ACC112 (cell line): ENCODE measurements at regions not wholly inside any gene's neighbourhood (a gene's known extent, or its start where the extent isn't known, plus 50 kb on each side); places are given as distances from the start of the nearest gene placed in this dataset.

Experiments used
- H2AFZ ChIP-seq: fragments of 200-600 bp; sonication (generic); one replicate; pipeline ENCODE4 v1.6.0; 2017; ENCODE audit warnings: antibody characterized with exemption, low read length; ENCODE audit not compliant: unreplicated experiment
- H3K27ac ChIP-seq: fragments of 200-600 bp; sonication (generic); 2 replicates; pipeline ENCODE4 v1.5.1; 2014; ENCODE audit warnings: low read depth, mild to moderate bottlenecking, antibody characterized with exemption, low read length, moderate library complexity
- H3K27me3 ChIP-seq: fragments of 200-600 bp; sonication (generic); 2 replicates; pipeline ENCODE4 v1.6.1; 2014; ENCODE audit warnings: mild to moderate bottlenecking, antibody characterized with exemption, low read length, moderate library complexity, mixed read lengths; ENCODE audit not compliant: insufficient read depth
- H3K36me3 ChIP-seq: fragments of 200-600 bp; sonication (generic); 2 replicates; pipeline ENCODE4 v1.6.1; 2016; ENCODE audit warnings: mild to moderate bottlenecking, antibody characterized with exemption, low read length, moderate library complexity, mixed read lengths; ENCODE audit not compliant: insufficient read depth
- H3K4me1 ChIP-seq: fragments of 200-600 bp; sonication (generic); one replicate; pipeline ENCODE4 v1.6.1; 2016; ENCODE audit warnings: low read length, mixed read lengths; ENCODE audit not compliant: insufficient read depth, unreplicated experiment, control insufficient read depth
- H3K4me3 ChIP-seq: fragments of 200-600 bp; sonication (generic); 2 replicates; pipeline ENCODE4 v1.5.1; 2014; ENCODE audit warnings: mild to moderate bottlenecking, low read depth, low read length
- H3K79me2 ChIP-seq: fragments of 200-600 bp; sonication (generic); one replicate; pipeline ENCODE4 v1.6.0; 2016; ENCODE audit warnings: low read length; ENCODE audit not compliant: control insufficient read depth, unreplicated experiment, insufficient read depth

DNA sequence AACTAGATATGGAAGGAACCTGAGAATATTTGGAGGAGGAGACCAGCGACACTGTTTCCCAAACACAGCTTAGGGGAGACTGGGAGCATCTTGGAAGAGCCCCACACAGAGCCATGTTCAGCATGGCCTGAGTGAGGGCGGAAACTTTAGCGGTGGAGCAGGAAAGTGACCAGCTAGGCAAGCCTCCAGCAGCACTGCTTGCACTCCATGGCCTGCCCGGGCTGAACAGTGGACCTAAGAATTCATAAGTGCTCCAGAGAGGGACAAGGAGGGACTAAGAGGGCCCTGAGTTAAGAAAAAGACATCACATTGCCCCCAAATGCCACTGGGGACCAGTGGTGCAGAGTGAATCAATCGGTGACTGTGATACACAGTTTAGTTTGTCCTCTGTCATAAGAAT lies 566.4 kb downstream of the TNS1 start:
- no peak overlapping the region for H3K4me3 ChIP-seq
- no peaks in the 10 kb centered on the region for H3K36me3 ChIP-seq
- H3K4me1 ChIP-seq: peaks cover 14% of the 10 kb centered on the region
- H2AFZ ChIP-seq: no peak overlapping the region
- no peaks in the 10 kb centered on the region for H3K27me3 ChIP-seq
- no peaks in the 10 kb centered on the region for H3K79me2 ChIP-seq
- no peak overlapping the region for H3K27ac ChIP-seq

DNA sequence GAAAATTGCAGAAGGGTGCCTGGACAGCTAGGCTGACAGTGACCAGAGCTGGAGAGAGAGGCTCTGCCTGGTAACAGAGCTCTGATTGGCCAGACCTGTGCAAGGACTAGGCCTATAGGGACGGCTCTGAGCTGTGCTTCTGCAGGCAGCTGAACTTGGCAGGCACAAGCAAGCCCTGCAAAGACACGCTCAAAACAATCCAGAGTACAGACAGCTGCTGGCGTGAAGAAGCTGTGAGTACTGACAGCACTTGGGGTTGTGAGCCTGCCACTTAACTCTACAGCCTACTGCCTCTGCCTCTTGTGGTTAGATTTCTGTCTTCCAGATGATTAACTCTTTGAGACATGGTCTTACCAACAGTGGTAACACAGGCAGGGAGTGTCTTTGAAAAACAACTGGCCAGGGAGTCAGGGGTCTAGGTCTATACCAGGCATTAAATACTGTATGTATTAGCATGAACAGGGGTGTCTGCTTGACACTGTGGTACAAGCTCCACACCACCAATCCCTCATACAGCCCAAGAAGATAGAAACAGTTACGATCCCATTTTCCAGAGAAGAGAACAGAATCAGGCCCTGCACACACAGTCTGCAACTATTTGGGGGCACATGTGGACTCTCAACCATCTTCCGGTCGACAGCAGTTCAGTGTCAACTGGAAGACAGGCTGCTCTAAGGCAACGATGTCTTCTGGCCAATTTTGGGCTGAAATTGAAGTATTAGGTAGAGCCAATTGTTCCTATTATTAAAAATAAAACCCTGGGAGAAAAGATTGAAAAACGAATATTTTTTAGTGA lies 568.4 kb downstream of the TNS1 start:
- H3K27me3 ChIP-seq: no peaks in the 10 kb centered on the region
- H3K79me2 ChIP-seq: no peaks in the 10 kb centered on the region
- peaks cover 21% of the 10 kb centered on the region for H3K4me1 ChIP-seq
- no peak overlapping the region for H3K27ac ChIP-seq
- H2AFZ ChIP-seq: no peak overlapping the region
- H3K36me3 ChIP-seq: no peaks in the 10 kb centered on the region
- H3K4me3 ChIP-seq: no peak overlapping the region

GRCh38 chr2:217433522-217433921 lies 569.3 kb downstream of the TNS1 start:
- Histone ChIP-seq H3K79me2 (no peaks in the 10 kb centered on the region), H3K4me1 (peaks cover 21% of the 10 kb centered on the region), H3K4me3 (no peak overlapping the region), H2AFZ (no peak overlapping the region), H3K36me3 (no peaks in the 10 kb centered on the region), H3K27ac (no peak overlapping the region), H3K27me3 (no peaks in the 10 kb centered on the region)

DNA sequence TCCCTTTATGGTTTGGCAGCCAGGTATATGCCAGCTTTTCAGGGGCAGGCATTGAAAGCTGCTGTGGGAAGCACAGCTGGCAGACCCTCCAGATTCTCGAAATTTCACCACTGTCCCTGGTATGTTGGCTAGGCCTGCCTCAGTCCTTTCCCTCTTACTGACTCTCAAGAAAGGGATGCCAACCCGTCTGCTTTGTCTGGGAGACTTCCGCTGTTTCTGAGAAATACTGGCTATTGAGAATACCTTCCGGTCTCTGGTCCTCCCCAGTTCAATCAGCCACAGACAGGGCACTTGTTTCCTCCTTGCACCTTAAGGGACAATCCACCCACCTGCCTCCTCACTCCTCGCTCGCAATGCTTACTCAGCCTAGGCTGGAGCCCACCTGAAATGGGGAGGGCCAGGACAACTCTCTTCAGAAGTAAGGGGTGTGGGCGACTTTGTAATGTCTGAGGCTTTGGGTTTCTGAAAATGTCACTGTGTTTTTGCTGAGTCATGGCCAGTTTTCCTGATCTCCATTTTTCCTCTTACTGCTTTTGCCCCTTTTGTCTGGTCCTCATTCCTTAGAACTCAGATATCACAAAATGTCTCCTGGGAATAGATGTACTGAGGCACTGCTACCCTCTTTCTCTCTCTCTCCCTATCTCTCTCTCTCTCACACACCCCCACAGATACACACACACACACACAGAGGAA lies 571.1 kb downstream of the TNS1 start:
- Histone ChIP-seq H3K4me3 (no peak overlapping the region), H3K36me3 (no peaks in the 10 kb centered on the region), H2AFZ (no peak overlapping the region), H3K79me2 (no peaks in the 10 kb centered on the region), H3K27me3 (peaks cover 7% of the 10 kb centered on the region; the same call in 1 of the 2 replicates), H3K27ac (no peak overlapping the region), H3K4me1 (peaks cover 21% of the 10 kb centered on the region)

- Histone ChIP-seq H3K36me3 (no peaks in the 10 kb centered on the region), H3K79me2 (no peaks in the 10 kb centered on the region), H2AFZ (no peak overlapping the region), H3K4me3 (no peak overlapping the region), H3K27ac (no peak overlapping the region), H3K27me3 (peaks cover 14% of the 10 kb centered on the region; the same call in 1 of the 2 replicates), H3K4me1 (peaks cover 21% of the 10 kb centered on the region)
These were observed 571.2 kb upstream of the TNP1 start for GRCh38 chr2:217430916-217431576.

DNA sequence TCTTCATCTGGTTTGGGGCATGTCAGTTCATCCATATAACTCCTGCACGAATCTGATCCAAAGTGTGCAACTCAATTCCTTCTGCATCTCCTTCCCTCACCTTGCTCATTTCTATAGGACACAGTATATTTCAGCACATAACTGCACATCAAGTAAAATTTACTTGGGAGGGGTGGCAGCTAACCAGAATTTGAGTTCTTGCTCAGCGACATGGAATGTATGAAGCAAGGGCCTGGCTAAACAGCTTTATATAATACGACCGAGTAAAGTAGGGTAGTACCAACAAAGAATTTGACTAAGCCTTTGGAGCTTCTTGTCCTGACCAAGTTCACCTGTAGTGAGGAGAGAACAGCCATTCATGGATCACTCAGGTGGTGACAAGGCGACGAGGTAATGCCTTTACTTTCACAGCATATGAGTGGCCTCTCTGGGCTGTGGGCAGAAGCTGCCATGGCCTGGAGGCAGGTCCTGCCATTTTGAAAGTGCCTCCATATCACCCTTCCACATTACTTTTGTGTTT lies 570.2 kb upstream of the TNP1 start:
- Histone ChIP-seq H3K4me3 (no peak overlapping the region), H3K27ac (no peak overlapping the region), H3K79me2 (no peaks in the 10 kb centered on the region), H3K36me3 (no peaks in the 10 kb centered on the region), H3K4me1 (peaks cover 21% of the 10 kb centered on the region), H3K27me3 (peaks cover 14% of the 10 kb centered on the region; the same call in 1 of the 2 replicates), H2AFZ (no peak overlapping the region)

GRCh38 chr2:217421834-217422233 lies 562.0 kb upstream of the TNP1 start:
- H3K4me1 ChIP-seq: no peaks in the 10 kb centered on the region

DNA sequence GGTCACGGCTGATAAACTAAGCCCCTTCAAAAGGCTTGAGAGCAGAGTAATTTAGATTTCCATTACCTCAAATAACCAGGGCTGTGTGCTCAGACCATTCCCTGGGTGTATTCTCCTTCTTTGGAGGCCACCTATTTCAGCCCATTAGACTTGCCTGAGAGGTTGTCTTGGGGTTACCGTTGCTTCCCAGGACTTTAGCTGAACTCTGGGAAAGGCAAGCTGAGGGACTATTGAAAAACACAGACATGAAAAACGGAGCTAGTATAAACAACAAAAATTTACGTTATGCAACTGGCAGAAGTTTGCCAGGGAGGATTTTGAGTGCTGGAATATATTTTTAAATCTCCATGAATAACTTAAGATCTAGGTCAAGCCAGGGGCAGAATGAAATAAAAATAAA lies 561.0 kb upstream of the TNP1 start:
- Histone ChIP-seq H3K36me3 (no peaks in the 10 kb centered on the region), H3K4me1 (no peaks in the 10 kb centered on the region), H2AFZ (no peak overlapping the region), H3K4me3 (no peak overlapping the region), H3K79me2 (no peaks in the 10 kb centered on the region), H3K27ac (no peak overlapping the region), H3K27me3 (no peaks in the 10 kb centered on the region)

More at GRCh38 chr2:217421834-217422233, 562.0 kb upstream of the TNP1 start:
- Histone ChIP-seq H3K4me3 (no peak overlapping the region), H3K27me3 (peaks cover 8% of the 10 kb centered on the region; the same call in 1 of the 2 replicates), H3K36me3 (no peaks in the 10 kb centered on the region), H3K79me2 (no peaks in the 10 kb centered on the region), H2AFZ (no peak overlapping the region), H3K27ac (no peak overlapping the region)

DNA sequence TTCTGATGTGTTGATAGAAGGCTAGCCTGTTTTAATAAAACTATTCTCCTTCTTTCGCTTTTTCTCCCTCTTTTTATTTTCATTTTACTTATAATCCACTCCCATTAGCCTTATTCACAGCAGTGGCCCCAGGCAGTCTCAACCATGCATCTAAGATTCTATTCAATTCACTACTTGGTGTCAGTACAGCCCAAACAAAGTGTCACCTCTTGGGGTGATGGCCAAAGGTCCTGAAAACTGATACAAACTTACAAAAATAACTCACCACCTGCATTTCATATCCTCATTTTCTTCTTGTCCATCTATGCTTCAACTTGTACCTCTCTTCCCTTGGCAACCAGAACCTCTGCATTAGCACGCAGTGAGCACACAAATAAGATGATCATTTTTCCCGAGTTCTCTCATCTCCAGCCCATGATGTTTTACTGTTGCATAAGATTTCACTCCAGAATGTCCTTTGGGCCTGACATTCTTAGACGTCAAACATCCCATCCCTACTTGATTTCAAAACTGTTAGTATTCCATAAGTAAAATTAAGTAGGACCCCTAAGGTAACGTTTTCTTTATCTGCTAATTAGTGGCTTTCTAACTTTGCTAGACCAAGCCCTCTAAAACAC lies 559.3 kb upstream of the TNP1 start:
- no peak overlapping the region for H3K4me3 ChIP-seq
- no peaks in the 10 kb centered on the region for H3K36me3 ChIP-seq
- no peaks in the 10 kb centered on the region for H3K27me3 ChIP-seq
- H3K79me2 ChIP-seq: no peaks in the 10 kb centered on the region
- no peaks in the 10 kb centered on the region for H3K4me1 ChIP-seq
- H2AFZ ChIP-seq: no peak overlapping the region
- no peak overlapping the region for H3K27ac ChIP-seq

DNA sequence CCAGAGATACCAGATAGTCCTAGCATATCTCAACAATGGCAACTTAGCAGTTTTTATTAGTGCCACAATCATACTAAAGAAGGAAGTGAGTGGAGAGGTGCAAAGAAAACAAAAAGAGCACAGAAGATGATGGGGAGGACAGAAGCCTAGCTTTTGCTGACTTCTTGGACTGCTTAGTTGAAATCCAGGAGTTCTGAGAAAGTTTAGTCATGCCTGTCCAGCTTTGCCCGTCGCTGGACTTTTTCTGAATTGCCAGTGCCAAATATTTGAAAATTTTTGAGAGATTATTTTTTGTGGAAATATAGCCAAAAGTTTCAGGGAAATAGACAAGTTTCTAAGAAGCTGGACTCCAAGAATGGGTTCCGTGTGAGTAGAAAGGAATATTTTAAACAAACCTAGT lies 558.7 kb upstream of the TNP1 start:
- H2AFZ ChIP-seq: no peak overlapping the region
- no peaks in the 10 kb centered on the region for H3K79me2 ChIP-seq
- no peaks in the 10 kb centered on the region for H3K36me3 ChIP-seq
- no peak overlapping the region for H3K4me3 ChIP-seq
- H3K27ac ChIP-seq: no peak overlapping the region
- H3K4me1 ChIP-seq: no peaks in the 10 kb centered on the region
- no peaks in the 10 kb centered on the region for H3K27me3 ChIP-seq
